ENCODE measurements at regions not wholly inside any gene's neighbourhood (a gene's known extent, or its start where the extent isn't known, plus 50 kb on each side); places are given as distances from the start of the nearest gene placed in this dataset.

DNA sequence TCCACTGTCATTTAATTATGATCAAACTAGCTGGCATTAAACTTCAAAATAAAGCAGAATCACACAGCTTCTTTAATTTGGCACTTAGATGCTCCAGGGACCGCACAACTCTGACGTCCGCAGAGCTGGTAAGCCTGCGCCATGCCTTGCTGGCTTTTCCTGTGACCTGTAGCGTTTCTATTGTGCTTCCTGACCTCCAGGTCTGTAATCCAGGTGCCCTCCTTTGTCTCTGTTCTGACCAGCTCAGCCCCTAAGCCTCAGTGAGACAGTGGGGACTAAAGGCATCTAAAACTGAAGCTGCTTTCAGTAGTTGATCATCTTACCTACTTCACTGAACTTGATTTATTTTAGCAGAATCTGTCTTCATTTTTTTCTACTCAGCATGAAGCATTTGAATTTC, 249.7 kb upstream of the RGPD4 start:
- no peak overlapping the region for H3K27ac ChIP-seq (ENCODE audit: low read depth)
- 87% methylated on average over 5 of the region's 5 CpGs for WGBS
- H3K4me1 ChIP-seq (ENCODE audit: insufficient read depth), result no peaks in the 10 kb centered on the region
- H3K4me3 ChIP-seq (ENCODE audit: low read depth, low read length), result no peak overlapping the region
- DNase-seq (ENCODE audit: extremely low spot score), result no peak
- no peaks in the 10 kb centered on the region for H3K36me3 ChIP-seq (ENCODE audit: insufficient read depth)

DNA sequence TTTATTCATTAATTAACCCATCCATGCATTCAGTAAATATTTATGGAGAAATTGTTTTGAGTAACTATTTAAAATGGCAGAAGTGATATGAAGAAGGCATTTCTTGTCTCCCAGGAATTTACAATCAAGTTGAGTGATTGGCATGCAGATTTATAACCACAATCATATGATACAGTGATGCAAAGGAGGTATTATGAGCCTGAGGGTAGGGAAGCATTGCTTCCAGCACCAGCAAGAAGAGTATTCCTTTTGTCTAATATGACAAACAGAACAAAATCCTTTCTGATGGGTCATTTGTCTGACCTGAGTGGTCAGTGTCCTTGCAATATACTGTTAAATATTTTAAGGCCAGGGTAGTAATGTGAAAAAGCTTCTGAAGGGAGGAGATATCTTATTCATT, 244.2 kb upstream of the RGPD4 start:
- H3K36me3 ChIP-seq (ENCODE audit: insufficient read depth), result no peaks in the 10 kb centered on the region
- H3K4me1 ChIP-seq (ENCODE audit: insufficient read depth), result no peaks in the 10 kb centered on the region
- DNase-seq (ENCODE audit: extremely low spot score), result no peak
- no peak overlapping the region for H3K27ac ChIP-seq (ENCODE audit: low read depth)
- H3K4me3 ChIP-seq (ENCODE audit: low read depth, low read length), result no peak overlapping the region

DNA sequence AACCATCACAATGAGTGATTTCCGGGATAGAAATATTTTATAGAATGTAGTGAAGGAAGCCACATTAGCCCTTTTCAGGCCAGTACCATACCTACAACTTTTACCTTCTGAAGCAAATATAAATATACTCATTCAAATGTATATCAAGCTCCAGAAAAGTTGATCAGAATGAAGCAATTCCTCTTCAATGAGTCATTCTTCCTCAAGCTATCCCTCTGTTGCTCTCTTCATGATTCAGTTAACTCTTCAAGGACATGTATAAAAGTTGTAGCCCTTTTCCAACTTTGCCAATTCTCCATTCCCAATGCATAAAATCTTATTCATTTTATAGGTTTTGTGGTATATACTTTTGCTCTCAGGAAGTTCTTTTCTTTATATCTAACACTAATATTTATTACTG, 242.1 kb upstream of the RGPD4 start:
- 97% methylated on average over 1 of the region's 1 CpG for WGBS
- Histone ChIP-seq H3K36me3 (ENCODE audit: insufficient read depth) (no peaks in the 10 kb centered on the region), H3K27ac (ENCODE audit: low read depth) (no peak overlapping the region), H3K4me3 (ENCODE audit: low read depth, low read length) (no peak overlapping the region), H3K4me1 (ENCODE audit: insufficient read depth) (no peaks in the 10 kb centered on the region)
- DNase-seq (ENCODE audit: extremely low spot score), result no peak

DNA sequence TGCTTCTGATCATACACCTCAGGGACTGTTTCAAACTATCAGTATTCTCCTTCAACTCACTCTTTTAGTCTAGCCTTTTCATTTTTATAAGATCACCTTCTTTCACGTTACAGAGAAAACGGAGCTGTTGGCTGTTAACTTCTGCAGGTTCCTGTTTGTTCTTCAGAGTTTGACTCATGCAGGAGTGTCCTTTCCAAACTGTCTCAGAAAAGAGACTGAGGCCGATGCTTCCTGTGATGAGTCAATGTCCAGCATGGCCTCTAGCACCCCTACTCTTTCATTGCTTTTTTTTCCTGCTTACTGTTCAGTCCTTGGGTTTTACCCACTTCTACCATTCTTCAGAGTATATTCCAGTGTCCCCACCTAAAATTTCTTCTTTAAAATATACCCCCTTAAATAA, 240.8 kb upstream of the RGPD4 start:
- WGBS, result 91% methylated on average over 3 of the region's 3 CpGs
- no peaks in the 10 kb centered on the region for H3K4me1 ChIP-seq (ENCODE audit: insufficient read depth)
- DNase-seq (ENCODE audit: extremely low spot score), result no peak

DNA sequence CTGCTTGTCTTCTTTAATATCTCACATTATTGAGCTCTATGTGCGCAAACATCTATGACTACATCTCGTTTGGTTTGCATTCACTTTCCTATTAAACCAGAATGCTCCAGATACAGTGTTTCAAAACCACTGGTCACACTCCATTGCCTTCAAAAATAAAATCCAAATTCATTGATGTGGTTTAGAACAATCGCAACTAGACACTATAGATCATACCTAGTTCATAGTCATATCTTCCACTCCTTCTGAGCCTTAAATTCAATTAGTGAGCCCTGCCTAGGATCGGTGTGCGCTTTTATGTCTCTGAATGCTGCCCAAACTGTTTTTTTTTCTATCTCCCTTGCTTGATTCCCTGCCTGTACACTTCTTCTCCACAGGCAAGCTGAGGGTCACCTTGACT, 238.5 kb upstream of the RGPD4 start:
- H3K36me3 ChIP-seq (ENCODE audit: insufficient read depth), result no peaks in the 10 kb centered on the region
- H3K4me1 ChIP-seq (ENCODE audit: insufficient read depth), result no peaks in the 10 kb centered on the region
- H3K27ac ChIP-seq (ENCODE audit: low read depth), result no peak overlapping the region
- DNase-seq (ENCODE audit: extremely low spot score), result no peak
- 96% methylated on average over 5 of the region's 5 CpGs for WGBS
- H3K4me3 ChIP-seq (ENCODE audit: low read depth, low read length), result no peak overlapping the region

More for the DNA sequence above, 240.8 kb upstream of the RGPD4 start:
- Histone ChIP-seq H3K4me3 (ENCODE audit: low read depth, low read length) (no peak overlapping the region), H3K36me3 (ENCODE audit: insufficient read depth) (no peaks in the 10 kb centered on the region), H3K27ac (ENCODE audit: low read depth) (no peak overlapping the region)

DNA sequence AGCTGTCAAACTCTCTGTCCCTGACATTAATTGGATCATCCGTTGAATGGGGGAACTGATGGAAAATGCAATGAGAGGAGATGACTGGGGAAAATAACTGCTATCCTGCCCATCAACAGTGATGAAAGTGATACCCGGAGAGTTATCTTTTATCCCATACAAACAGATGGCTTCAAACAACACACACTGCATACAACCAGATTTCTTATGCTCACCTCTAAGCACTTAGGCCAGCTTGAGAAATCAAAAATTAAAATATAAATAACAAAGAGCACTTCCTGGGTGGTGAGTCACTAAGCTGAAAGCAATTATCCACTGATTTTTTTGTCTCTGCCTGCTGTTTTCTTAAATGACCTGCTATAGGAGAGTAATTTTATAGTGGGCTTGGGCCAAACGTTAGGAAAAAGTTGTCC, 237.6 kb upstream of the RGPD4 start:
- DNase-seq (ENCODE audit: extremely low spot score), result no peak
- Histone ChIP-seq H3K4me1 (ENCODE audit: insufficient read depth) (no peaks in the 10 kb centered on the region), H3K27ac (ENCODE audit: low read depth) (no peak overlapping the region), H3K36me3 (ENCODE audit: insufficient read depth) (no peaks in the 10 kb centered on the region), H3K4me3 (ENCODE audit: low read depth, low read length) (no peak overlapping the region)
- WGBS, result 54% methylated on average over 3 of the region's 3 CpGs

DNA sequence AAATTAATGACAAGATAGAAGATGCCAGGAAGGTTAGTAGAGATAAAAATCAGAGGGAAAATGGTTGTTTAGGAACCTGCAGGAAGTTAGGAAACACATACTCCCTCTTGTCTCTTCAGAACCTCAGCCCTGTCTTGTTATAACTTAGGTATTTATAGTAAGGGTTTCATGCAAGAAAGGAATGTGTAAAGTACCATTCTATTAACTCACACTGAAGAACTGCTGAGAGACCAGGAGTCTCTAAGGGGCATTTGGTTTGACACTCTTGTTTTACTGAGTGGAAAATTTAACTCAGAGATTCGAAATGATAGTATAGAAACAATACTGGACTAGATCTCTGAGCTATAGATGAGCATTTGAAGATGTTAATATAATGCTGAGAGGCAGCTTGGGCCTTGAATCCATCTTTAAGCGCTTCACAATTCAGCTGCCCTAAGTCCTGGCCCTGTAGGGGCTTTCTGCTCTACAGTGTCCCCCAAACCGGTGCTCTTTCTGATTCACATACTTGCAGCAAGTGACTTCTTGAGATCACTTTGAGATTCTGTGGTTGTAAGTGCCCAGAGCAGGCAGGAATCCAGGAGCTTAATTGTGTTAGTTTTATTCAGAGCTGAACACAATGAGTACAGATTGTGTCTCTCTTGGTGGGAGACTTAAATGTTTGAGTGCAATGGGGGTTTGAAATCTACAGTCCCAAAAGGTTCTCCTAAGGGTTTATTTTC, 235.0 kb upstream of the RGPD4 start:
- Histone ChIP-seq H3K4me1 (ENCODE audit: insufficient read depth) (no peaks in the 10 kb centered on the region), H3K27ac (ENCODE audit: low read depth) (no peak overlapping the region), H3K4me3 (ENCODE audit: low read depth, low read length) (no peak overlapping the region), H3K36me3 (ENCODE audit: insufficient read depth) (no peaks in the 10 kb centered on the region)
- no peak for DNase-seq (ENCODE audit: extremely low spot score)
- 71% methylated on average over 3 of the region's 3 CpGs for WGBS

DNA sequence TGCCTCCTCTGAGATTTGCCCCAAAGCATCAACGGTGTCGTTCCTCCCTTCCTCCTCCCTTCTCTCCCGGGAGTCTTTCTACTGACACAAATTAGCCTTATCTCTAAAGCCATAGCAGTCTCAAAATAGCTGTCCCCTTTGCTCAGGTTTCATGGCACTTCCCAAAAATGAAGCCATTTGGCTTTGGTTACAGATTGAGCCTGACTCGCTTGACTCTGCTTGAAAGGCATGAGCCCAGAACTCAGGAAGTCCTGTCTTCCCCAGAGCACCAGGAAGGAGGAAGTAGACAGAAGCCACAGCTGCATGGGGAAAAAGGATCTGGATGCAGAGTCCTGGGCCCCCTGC, 234.4 kb upstream of the RGPD4 start:
- H3K4me1 ChIP-seq (ENCODE audit: insufficient read depth), result no peaks in the 10 kb centered on the region
- no peak overlapping the region for H3K27ac ChIP-seq (ENCODE audit: low read depth)
- WGBS, result 62% methylated on average over 4 of the region's 4 CpGs
- no peaks in the 10 kb centered on the region for H3K36me3 ChIP-seq (ENCODE audit: insufficient read depth)
- H3K4me3 ChIP-seq (ENCODE audit: low read depth, low read length), result no peak overlapping the region
- no peak for DNase-seq (ENCODE audit: extremely low spot score)

DNA sequence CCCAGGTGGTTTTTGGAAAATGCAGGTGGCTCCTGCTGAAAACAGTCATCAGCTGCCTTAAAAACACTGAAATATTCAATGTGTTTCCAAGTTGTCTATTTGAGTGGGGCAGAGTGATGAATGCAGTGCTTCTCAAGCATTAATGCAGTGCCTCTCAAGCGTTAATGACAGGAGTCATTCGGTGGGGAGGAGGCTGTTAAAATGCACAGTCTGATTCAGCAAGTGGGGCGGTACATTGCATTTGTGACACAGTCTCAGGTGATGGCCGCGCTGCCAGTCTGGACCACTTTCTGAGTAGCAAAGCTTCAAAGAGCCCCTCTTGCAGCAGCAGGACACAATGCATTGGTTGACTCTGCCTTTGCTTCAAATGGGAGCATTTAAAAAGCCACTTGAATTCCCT, 231.4 kb upstream of the RGPD4 start:
- Histone ChIP-seq H3K4me1 (ENCODE audit: insufficient read depth) (no peaks in the 10 kb centered on the region), H3K36me3 (ENCODE audit: insufficient read depth) (no peaks in the 10 kb centered on the region), H3K4me3 (ENCODE audit: low read depth, low read length) (no peak overlapping the region), H3K27ac (ENCODE audit: low read depth) (no peak overlapping the region)
- 89% methylated on average over 5 of the region's 5 CpGs for WGBS
- DNase-seq (ENCODE audit: extremely low spot score), result no peak

DNA sequence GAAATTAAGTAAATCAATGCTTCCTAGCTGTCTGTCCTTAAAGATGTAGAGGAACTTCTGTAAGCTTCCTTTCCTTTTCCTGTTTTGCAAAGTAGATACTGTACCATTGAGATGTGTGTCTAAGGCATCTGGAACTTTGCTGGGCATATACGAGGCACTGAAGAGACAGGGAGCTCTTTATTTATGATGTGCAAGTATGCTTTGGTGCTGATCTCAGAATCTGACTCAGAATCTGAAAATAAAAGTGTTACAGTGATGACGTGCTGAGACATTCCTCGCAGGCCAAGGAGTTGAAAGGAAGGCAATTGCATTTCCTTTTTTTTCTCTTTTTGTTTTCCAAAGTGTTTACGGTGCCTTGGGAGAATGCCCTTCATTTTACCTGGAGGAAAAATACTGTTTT, 230.9 kb upstream of the RGPD4 start:
- Histone ChIP-seq H3K4me1 (ENCODE audit: insufficient read depth) (no peaks in the 10 kb centered on the region), H3K27ac (ENCODE audit: low read depth) (no peak overlapping the region), H3K4me3 (ENCODE audit: low read depth, low read length) (no peak overlapping the region), H3K36me3 (ENCODE audit: insufficient read depth) (no peaks in the 10 kb centered on the region)
- no peak for DNase-seq (ENCODE audit: extremely low spot score)
- WGBS, result 32% methylated on average over 4 of the region's 4 CpGs

DNA sequence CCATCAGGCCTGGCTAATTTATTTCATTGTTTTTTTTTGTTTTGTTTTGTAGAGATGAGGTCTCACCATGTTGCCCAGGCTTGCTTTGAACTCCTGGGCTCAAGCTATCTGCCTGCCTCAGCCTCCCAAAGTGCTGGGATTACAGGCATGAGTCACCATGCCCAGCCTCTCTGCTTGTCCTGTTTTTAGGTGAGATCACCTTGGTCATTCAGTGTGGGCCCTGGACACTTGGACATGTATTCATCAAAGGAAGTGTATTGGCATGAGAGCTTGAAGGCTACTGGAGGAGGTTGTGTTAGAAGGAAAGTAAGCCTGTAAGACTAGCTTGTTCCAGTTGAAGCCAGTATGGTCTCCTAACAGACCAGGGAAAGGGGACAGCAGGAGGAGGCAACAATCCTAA, 229.2 kb upstream of the RGPD4 start:
- DNase-seq (ENCODE audit: extremely low spot score), result no peak
- H3K4me1 ChIP-seq (ENCODE audit: insufficient read depth), result no peaks in the 10 kb centered on the region
- no peak overlapping the region for H3K4me3 ChIP-seq (ENCODE audit: low read depth, low read length)

DNA sequence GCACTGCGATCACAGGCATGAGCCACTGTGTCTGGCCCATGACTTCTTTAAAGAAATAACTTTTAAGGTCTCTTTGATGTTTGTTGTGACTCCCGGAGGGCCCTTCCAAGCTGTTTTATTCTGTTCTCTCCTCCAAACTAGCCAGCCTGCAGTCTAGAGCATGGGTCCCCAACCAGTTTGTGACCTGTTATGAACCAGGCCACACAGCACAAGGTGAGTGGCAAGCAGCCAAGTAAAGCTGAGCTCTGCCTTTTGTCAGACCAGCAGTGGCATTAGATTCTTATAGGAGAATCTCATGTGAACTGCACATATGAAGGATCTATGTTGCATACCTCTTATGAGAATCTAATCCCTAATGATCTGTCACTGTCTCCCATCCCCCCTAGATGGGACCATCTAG, 223.9 kb upstream of the RGPD4 start:
- H3K36me3 ChIP-seq (ENCODE audit: insufficient read depth), result no peaks in the 10 kb centered on the region

More for the DNA sequence above, 229.2 kb upstream of the RGPD4 start:
- H3K36me3 ChIP-seq (ENCODE audit: insufficient read depth), result no peaks in the 10 kb centered on the region
- no peak overlapping the region for H3K27ac ChIP-seq (ENCODE audit: low read depth)

DNA sequence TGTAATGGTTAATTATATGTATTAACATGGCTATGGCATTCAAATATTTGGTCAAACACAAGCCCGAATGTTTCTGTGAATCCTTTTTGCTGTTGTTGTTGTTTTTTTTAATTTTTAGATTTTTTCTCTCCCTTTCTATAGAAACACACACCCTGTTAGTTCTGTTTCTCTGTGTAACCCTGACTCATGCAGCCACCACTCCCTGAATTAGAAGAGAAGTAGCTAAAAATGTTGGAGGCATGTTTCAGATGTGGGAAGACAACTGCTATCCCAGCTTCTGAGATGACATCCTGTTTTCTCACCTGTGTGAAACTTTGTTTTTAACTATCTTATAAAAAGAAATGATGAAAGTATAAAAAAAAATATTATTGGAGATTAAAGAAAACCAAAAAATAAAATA, 219.6 kb upstream of the RGPD4 start:
- WGBS, result 42% methylated on average over 1 of the region's 1 CpG
- Histone ChIP-seq H3K27ac (ENCODE audit: low read depth) (no peak overlapping the region), H3K4me1 (ENCODE audit: insufficient read depth) (no peaks in the 10 kb centered on the region), H3K36me3 (ENCODE audit: insufficient read depth) (no peaks in the 10 kb centered on the region), H3K4me3 (ENCODE audit: low read depth, low read length) (no peak overlapping the region)
- DNase-seq (ENCODE audit: extremely low spot score), result no peak

More for the DNA sequence above, 223.9 kb upstream of the RGPD4 start:
- Histone ChIP-seq H3K4me1 (ENCODE audit: insufficient read depth) (no peaks in the 10 kb centered on the region), H3K27ac (ENCODE audit: low read depth) (no peak overlapping the region), H3K4me3 (ENCODE audit: low read depth, low read length) (no peak overlapping the region)
- WGBS, result 94% methylated on average over 2 of the region's 2 CpGs
- no peak for DNase-seq (ENCODE audit: extremely low spot score)

DNA sequence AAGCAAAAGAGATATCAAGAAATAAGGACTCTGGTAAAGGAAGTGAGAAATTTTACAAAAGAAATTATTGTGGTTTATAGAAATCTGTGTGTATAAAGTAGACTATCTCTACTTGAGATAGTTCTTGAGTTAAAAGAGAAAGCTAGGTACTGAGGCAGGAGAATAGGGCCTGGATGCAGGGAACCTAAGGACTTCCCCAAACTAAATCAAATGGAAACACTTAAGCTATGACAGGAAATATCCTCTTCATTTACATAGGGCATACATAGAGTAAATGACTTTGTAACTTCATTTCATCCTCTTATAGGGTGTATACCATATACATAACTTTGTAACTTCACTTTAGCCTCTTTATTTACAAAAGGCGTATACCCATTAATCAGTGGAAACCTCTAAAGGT, 219.2 kb upstream of the RGPD4 start:
- H3K27ac ChIP-seq (ENCODE audit: low read depth), result no peak overlapping the region
- H3K36me3 ChIP-seq (ENCODE audit: insufficient read depth), result no peaks in the 10 kb centered on the region
- 97% methylated on average over 1 of the region's 1 CpG for WGBS

DNA sequence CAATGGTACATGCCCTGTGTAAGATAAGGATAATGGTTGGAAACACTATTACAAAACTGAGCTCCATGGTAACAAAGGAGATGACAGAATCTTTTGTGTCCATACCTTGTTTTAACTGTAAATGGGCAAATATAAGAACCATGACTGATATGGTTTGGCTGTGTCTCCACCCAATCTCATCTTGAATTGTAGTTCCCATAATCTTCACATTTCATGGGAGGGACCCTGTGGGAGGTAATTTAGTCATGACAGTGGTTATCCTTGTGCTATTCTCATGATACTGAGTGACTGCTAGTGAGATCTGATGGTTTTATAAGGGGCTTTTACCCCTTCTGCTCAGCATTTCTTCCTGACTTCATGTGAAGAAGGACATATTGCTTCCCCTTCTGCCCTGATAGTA, 211.7 kb upstream of the RGPD4 start:
- Histone ChIP-seq H3K4me1 (ENCODE audit: insufficient read depth) (no peaks in the 10 kb centered on the region), H3K36me3 (ENCODE audit: insufficient read depth) (no peaks in the 10 kb centered on the region)
- DNase-seq (ENCODE audit: extremely low spot score), result no peak

More for the DNA sequence above, 219.2 kb upstream of the RGPD4 start:
- Histone ChIP-seq H3K4me3 (ENCODE audit: low read depth, low read length) (no peak overlapping the region), H3K4me1 (ENCODE audit: insufficient read depth) (no peaks in the 10 kb centered on the region)
- no peak for DNase-seq (ENCODE audit: extremely low spot score)

More for the DNA sequence above, 211.7 kb upstream of the RGPD4 start:
- H3K27ac ChIP-seq (ENCODE audit: low read depth), result no peak overlapping the region
- H3K4me3 ChIP-seq (ENCODE audit: low read depth, low read length), result no peak overlapping the region

All from urinary bladder (tissue), 3 donors.